Neural progenitor cell (in vitro differentiated cells): ENCODE measurements at regions not wholly inside any gene's neighbourhood (a gene's known extent, or its start where the extent isn't known, plus 50 kb on each side); places are given as distances from the start of the nearest gene placed in this dataset.

Experiments
- EZH2 ChIP-seq: fragments of 200-600 bp; sonication (generic); IDR thresholded peaks from 2 replicates; pipeline ENCODE4 v1.6.1; 2017; ENCODE audit warnings: antibody characterized with exemption, mild to moderate bottlenecking, moderate library complexity
- TF ChIP-seq, protein P1 (sequence below): fragments of 200-600 bp; sonication (generic); IDR thresholded peaks from 2 replicates; pipeline ENCODE4 v1.5.1; 2017; ENCODE audit warnings: antibody characterized with exemption, mild to moderate bottlenecking

DNA sequence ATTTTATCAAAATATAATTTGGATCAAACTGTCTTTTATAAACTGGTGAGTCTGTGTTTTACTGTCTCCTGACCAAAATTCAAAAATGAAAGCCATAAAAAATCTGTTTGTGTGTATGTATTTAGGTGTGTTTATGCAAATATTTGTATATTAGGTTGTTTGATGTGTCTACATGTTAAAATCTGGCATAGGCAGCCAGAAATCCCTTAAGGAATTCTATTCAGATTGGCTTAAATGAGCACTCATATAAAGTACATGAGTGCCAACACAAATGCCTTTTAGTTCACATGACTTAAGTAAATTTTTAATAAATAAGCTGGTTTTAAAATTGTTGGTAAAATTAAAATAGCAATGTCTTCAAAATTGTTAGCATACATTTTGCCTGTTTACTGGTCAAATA is 133.3 kb upstream of the GUCY1A2 start:
- TF ChIP-seq, protein P1, sequence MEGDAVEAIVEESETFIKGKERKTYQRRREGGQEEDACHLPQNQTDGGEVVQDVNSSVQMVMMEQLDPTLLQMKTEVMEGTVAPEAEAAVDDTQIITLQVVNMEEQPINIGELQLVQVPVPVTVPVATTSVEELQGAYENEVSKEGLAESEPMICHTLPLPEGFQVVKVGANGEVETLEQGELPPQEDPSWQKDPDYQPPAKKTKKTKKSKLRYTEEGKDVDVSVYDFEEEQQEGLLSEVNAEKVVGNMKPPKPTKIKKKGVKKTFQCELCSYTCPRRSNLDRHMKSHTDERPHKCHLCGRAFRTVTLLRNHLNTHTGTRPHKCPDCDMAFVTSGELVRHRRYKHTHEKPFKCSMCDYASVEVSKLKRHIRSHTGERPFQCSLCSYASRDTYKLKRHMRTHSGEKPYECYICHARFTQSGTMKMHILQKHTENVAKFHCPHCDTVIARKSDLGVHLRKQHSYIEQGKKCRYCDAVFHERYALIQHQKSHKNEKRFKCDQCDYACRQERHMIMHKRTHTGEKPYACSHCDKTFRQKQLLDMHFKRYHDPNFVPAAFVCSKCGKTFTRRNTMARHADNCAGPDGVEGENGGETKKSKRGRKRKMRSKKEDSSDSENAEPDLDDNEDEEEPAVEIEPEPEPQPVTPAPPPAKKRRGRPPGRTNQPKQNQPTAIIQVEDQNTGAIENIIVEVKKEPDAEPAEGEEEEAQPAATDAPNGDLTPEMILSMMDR: no peak
- TF ChIP-seq EZH2: no peak
